IMR-90 (cell line): ENCODE measurements at regions not wholly inside any gene's neighbourhood (a gene's known extent, or its start where the extent isn't known, plus 50 kb on each side); places are given as distances from the start of the nearest gene placed in this dataset.

Experiments used
- ATAC-seq: fragments of 200-7000 bp; cut with Tn5 transposase; 2 replicates; pipeline ENCODE4 v1.9.1; 2020; ENCODE audit warnings: low read depth, mild to moderate bottlenecking, moderate library complexity
- BruUV-seq: library from RNA; stranded (reverse); fragments of 400-500 nt; replicated peaks from 2 replicates; lab custom pipeline; 2021; lab: Mats Ljungman, UMichigan
- CTCF ChIA-PET: fragments of 300-600 bp; formaldehyde crosslinking; extraction: SDS; loops from one replicate; lab custom pipeline; 2021; ENCODE audit warnings: antibody characterized with exemption; lab: Yijun Ruan, JAX
- POLR2A ChIA-PET: fragments of 300-600 bp; sonication (Branson Sonifier 250); formaldehyde crosslinking; loops from one replicate; lab custom pipeline; 2022; ENCODE audit warnings: antibody characterized with exemption; ENCODE audit not compliant: unreplicated experiment; lab: Charles Lee
- DNase-seq: peaks from one replicate; pipeline ENCODE4 v3.0.0; 2013
- H2AFZ ChIP-seq: replicated peaks from 2 replicates; pipeline ENCODE3; 2013; ENCODE audit warnings: low read length, mild to moderate bottlenecking; ENCODE audit not compliant: poor library complexity
- H2AK5ac ChIP-seq: 2 replicates; pipeline ENCODE4 v1.6.1; 2013; ENCODE audit warnings: low read depth, low read length, inconsistent platforms
- H2AK9ac ChIP-seq: replicated peaks from 2 replicates; pipeline ENCODE3; 2013; ENCODE audit warnings: mild to moderate bottlenecking, low read depth, low read length, moderate library complexity; ENCODE audit not compliant: poor library complexity
- H2BK120ac ChIP-seq: 2 replicates; pipeline ENCODE4 v1.6.1; 2013; ENCODE audit warnings: low read depth, low read length, inconsistent platforms
- H2BK15ac ChIP-seq: 3 replicates; pipeline ENCODE4 v1.6.1; 2013; ENCODE audit warnings: low read depth, low read length, inconsistent platforms
- H2BK20ac ChIP-seq: 2 replicates; pipeline ENCODE4 v1.6.1; 2013; ENCODE audit warnings: low read depth, mild to moderate bottlenecking, inconsistent platforms, low read length, moderate library complexity
- H2BK5ac ChIP-seq: 2 replicates; pipeline ENCODE4 v1.6.1; 2013; ENCODE audit warnings: mild to moderate bottlenecking, low read depth, low read length, inconsistent platforms; ENCODE audit not compliant: poor library complexity, severe bottlenecking
- H3K14ac ChIP-seq: replicated peaks from 2 replicates; pipeline ENCODE4 v1.6.1; 2013; ENCODE audit warnings: low read depth, low read length, inconsistent platforms
- H3K18ac ChIP-seq: 2 replicates; pipeline ENCODE4 v1.6.1; 2013; ENCODE audit warnings: low read depth, low read length, control low read depth
- H3K23ac ChIP-seq: 2 replicates; pipeline ENCODE4 v1.6.1; 2013; ENCODE audit warnings: low read depth, low read length, inconsistent platforms
- H3K27ac ChIP-seq: 2 replicates; pipeline ENCODE4 v1.5.1; 2013; ENCODE audit warnings: mild to moderate bottlenecking, control low read depth, low read length; ENCODE audit not compliant: insufficient read depth
- H3K27me3 ChIP-seq: 2 replicates; pipeline ENCODE4 v1.6.1; 2013; ENCODE audit warnings: low read length; ENCODE audit not compliant: control insufficient read depth, insufficient read depth
- H3K36me3 ChIP-seq: 2 replicates; pipeline ENCODE4 v1.6.1; 2013; ENCODE audit warnings: low read length, mixed read lengths; ENCODE audit not compliant: control insufficient read depth, insufficient read depth
- H3K4ac ChIP-seq: 2 replicates; pipeline ENCODE4 v1.6.1; 2013; ENCODE audit warnings: low read depth, low read length, inconsistent platforms
- H3K4me1 ChIP-seq: 2 replicates; pipeline ENCODE4 v1.6.1; 2013; ENCODE audit warnings: low read length, mixed read lengths; ENCODE audit not compliant: control insufficient read depth, insufficient read depth
- H3K4me2 ChIP-seq: 2 replicates; pipeline ENCODE4 v1.6.1; 2013; ENCODE audit warnings: low read depth, mild to moderate bottlenecking, control low read depth, low read length, moderate library complexity
- H3K4me3 ChIP-seq: 2 replicates; pipeline ENCODE4 v1.5.1; 2013; ENCODE audit warnings: low read depth, mild to moderate bottlenecking, control low read depth, low read length, moderate library complexity; ENCODE audit not compliant: insufficient read depth
- H3K56ac ChIP-seq: 2 replicates; pipeline ENCODE4 v1.6.1; 2013; ENCODE audit warnings: low read length, inconsistent platforms; ENCODE audit not compliant: insufficient read depth; ENCODE audit errors: extremely low read depth
- H3K79me1 ChIP-seq, 2 experiments: 2 replicates each; pipeline ENCODE4 v1.6.1; 2013; ENCODE audit warnings: low read length in 2 of 2, inconsistent platforms in 1 of 2, low read depth in 1 of 2
- H3K9ac ChIP-seq: 2 replicates; pipeline ENCODE4 v1.6.1; 2013; ENCODE audit warnings: low read depth, low read length, control low read depth
- H3K9me1 ChIP-seq: 2 replicates; pipeline ENCODE4 v1.6.1; 2013; ENCODE audit warnings: low read length, inconsistent platforms; ENCODE audit not compliant: insufficient read depth
- H3K9me3 ChIP-seq: 2 replicates; pipeline ENCODE4 v1.6.1; 2013; ENCODE audit warnings: low read length; ENCODE audit not compliant: control insufficient read depth, insufficient read depth
- H4K20me1 ChIP-seq: 2 replicates; pipeline ENCODE4 v1.6.1; 2013; ENCODE audit warnings: low read length, inconsistent platforms; ENCODE audit not compliant: insufficient read depth
- H4K5ac ChIP-seq: 2 replicates; pipeline ENCODE4 v1.6.1; 2013; ENCODE audit warnings: mild to moderate bottlenecking, low read depth, low read length, control low read depth
- H4K8ac ChIP-seq, 2 experiments: 2 replicates each; pipeline ENCODE4 v1.6.1; 2013; ENCODE audit warnings: low read depth in 2 of 2, low read length in 2 of 2, control low read depth in 1 of 2, inconsistent platforms in 1 of 2
- H4K91ac ChIP-seq: 2 replicates; pipeline ENCODE4 v1.6.1; 2013; ENCODE audit warnings: low read depth, low read length, inconsistent platforms; ENCODE audit not compliant: insufficient read depth
- CEBPB ChIP-seq: IDR thresholded peaks from 2 replicates; pipeline ENCODE4 v1.6.1; 2012; ENCODE audit warnings: low read depth, low read length, improper control_type of control experiment
- CTCF ChIP-seq: conservative IDR thresholded peaks from 2 replicates; pipeline ENCODE4 v1.5.1; 2012; ENCODE audit warnings: mild to moderate bottlenecking, low read depth, low read length, improper control_type of control experiment
- ELK1 ChIP-seq: fragments of 150-350 bp; IDR thresholded peaks from 2 replicates; pipeline ENCODE4 v1.6.1; 2016; ENCODE audit warnings: low read depth, mild to moderate bottlenecking, low read length, moderate library complexity, borderline replicate concordance
- MXI1 ChIP-seq: IDR thresholded peaks from 2 replicates; pipeline ENCODE4 v1.6.1; 2012; ENCODE audit warnings: low read depth, mild to moderate bottlenecking, low read length, moderate library complexity, borderline replicate concordance
- USF2 ChIP-seq: fragments of 150-350 bp; IDR thresholded peaks from 2 replicates; pipeline ENCODE4 v1.6.1; 2017; ENCODE audit warnings: mild to moderate bottlenecking, antibody characterized with exemption, low read length, low read depth
- WGBS, 2 experiments: methylation state at CpG; one replicate each; pipeline versions ENCODE4 v1.1.5 to v1.1.7; 2013; ENCODE audit warnings: missing lambda C conversion rate in 2 of 2; ENCODE audit not compliant: insufficient read length in 1 of 2; ENCODE audit errors: extremely low coverage in 2 of 2; 5-methylcytosine and 5-hydroxymethylcytosine counted together
- dilution Hi-C: fragments of 300-500 bp; cut with HindIII; formaldehyde crosslinking; loops from one replicate; pipeline ENCODE4 v1.14.3; 2018; ENCODE audit warnings: low sequenced_read_pairs; ENCODE audit not compliant: unreplicated experiment
- in situ Hi-C: fragments of 300-500 bp; cut with MboI; formaldehyde crosslinking; loops from 3 replicates; pipeline ENCODE4 v1.14.3; 2019; ENCODE audit warnings: low sequenced_read_pairs, inconsistent platforms, mixed read lengths
- intact Hi-C: fragments of 100-400 bp; cut with micrococcal nuclease; formaldehyde crosslinking; loops from 2 replicates; pipeline ENCODE4 v1.10.0; 2022

- no peaks in the 10 kb centered on the region for H3K36me3 ChIP-seq
- no TSS peak for BruUV-seq
- H2BK5ac ChIP-seq = no peak overlapping the region
- H2AK5ac ChIP-seq = no peak overlapping the region
- no peak overlapping the region for H4K91ac ChIP-seq
- no peak overlapping the region for H4K5ac ChIP-seq
- H2BK120ac ChIP-seq = no peak overlapping the region
- no peak overlapping the region for H3K23ac ChIP-seq
- H3K9me1 ChIP-seq = no peaks in the 10 kb centered on the region
- no peak overlapping the region for H3K18ac ChIP-seq
- no peak overlapping the region for H2BK15ac ChIP-seq
- no peak overlapping the region for H3K14ac ChIP-seq
- no peak overlapping the region for H3K27ac ChIP-seq
- dilution Hi-C loops = no loop called here
- H2BK20ac ChIP-seq = no peak overlapping the region
- no peaks in the 10 kb centered on the region for H3K27me3 ChIP-seq
- no peak overlapping the region for H3K4me3 ChIP-seq
- no peak overlapping the region for H3K4me2 ChIP-seq
- no peaks in the 10 kb centered on the region for H3K79me1 ChIP-seq
- no peaks in the 10 kb centered on the region for H3K4me1 ChIP-seq
- H3K56ac ChIP-seq = no peak overlapping the region
- intact Hi-C loops = no loop called here
- WGBS, 2 experiments = 76% methylated on average over 15 of the region's 42 CpGs; no CpG with 5 or more reads in 1 of the 2 experiments
- in situ Hi-C loops = no loop called here
- H4K8ac ChIP-seq = no peak overlapping the region
- no peak overlapping the region for H3K4ac ChIP-seq
- no peak overlapping the region for H3K9ac ChIP-seq
- POLR2A ChIA-PET = no interaction called here
- no peak overlapping the region for H2AFZ ChIP-seq
- H3K9me3 ChIP-seq = peaks cover 43% of the 10 kb centered on the region
- H2AK9ac ChIP-seq = no peak overlapping the region
- no peak for DNase-seq
- no peaks in the 10 kb centered on the region for H4K20me1 ChIP-seq
- ATAC-seq = no peak
- CTCF ChIA-PET = no interaction called here
- no peak for TF ChIP-seq CTCF
- TF ChIP-seq ELK1 = no peak
- TF ChIP-seq MXI1 = no peak
- TF ChIP-seq USF2 = no peak
- TF ChIP-seq CEBPB = no peak
These were observed 198.7 kb upstream of the SALL3 start for GRCh38 chr18:78780719-78781600.
